KMS-11 (cell line): ENCODE measurements at regions not wholly inside any gene's neighbourhood (a gene's known extent, or its start where the extent isn't known, plus 50 kb on each side); places are given as distances from the start of the nearest gene placed in this dataset.
"Not testable (repeated sequence)": the region's sequence is repeated elsewhere in the genome, so short reads cannot be mapped to it uniquely, and the experiment has no call there.

ENCODE experiments used
- H2AFZ ChIP-seq: fragments of 200-600 bp; sonication (generic); 2 replicates; pipeline ENCODE4 v1.6.1; 2016; ENCODE audit warnings: antibody characterized with exemption, mixed run types, low read depth
- H3K27ac ChIP-seq: fragments of 200-600 bp; sonication (generic); 2 replicates; pipeline ENCODE4 v1.6.1; 2016; ENCODE audit warnings: mild to moderate bottlenecking, mixed run types
- H3K27me3 ChIP-seq: fragments of 200-600 bp; sonication (generic); 2 replicates; pipeline ENCODE4 v1.6.1; 2017; ENCODE audit warnings: mild to moderate bottlenecking, low read depth, mixed run types, moderate library complexity; ENCODE audit not compliant: insufficient read depth
- H3K36me3 ChIP-seq: fragments of 200-600 bp; sonication (generic); 2 replicates; pipeline ENCODE4 v1.6.1; 2017; ENCODE audit warnings: mild to moderate bottlenecking, mixed run types; ENCODE audit not compliant: insufficient read depth
- H3K4me1 ChIP-seq: fragments of 200-600 bp; sonication (generic); 2 replicates; pipeline ENCODE4 v1.6.1; 2016; ENCODE audit warnings: mild to moderate bottlenecking, low read depth, mixed run types; ENCODE audit not compliant: poor library complexity, severe bottlenecking
- H3K4me2 ChIP-seq: fragments of 200-600 bp; sonication (generic); 2 replicates; pipeline ENCODE4 v1.7.0; 2016; ENCODE audit warnings: mild to moderate bottlenecking, mixed run types
- H3K4me3 ChIP-seq: fragments of 200-600 bp; sonication (generic); IDR thresholded peaks from 2 replicates; pipeline ENCODE4 v1.6.1; 2017; ENCODE audit warnings: low read depth, low read length, mixed read lengths; ENCODE audit not compliant: insufficient read depth
- H3K79me2 ChIP-seq: fragments of 200-600 bp; sonication (generic); 2 replicates; pipeline ENCODE4 v1.6.1; 2016; ENCODE audit warnings: low read depth, mixed run types; ENCODE audit not compliant: insufficient read depth
- H3K9ac ChIP-seq: fragments of 200-600 bp; sonication (generic); 2 replicates; pipeline ENCODE4 v1.6.1; 2016; ENCODE audit warnings: mild to moderate bottlenecking, mixed run types
- H4K20me1 ChIP-seq: fragments of 200-600 bp; sonication (generic); 2 replicates; pipeline ENCODE4 v1.6.1; 2016; ENCODE audit warnings: mild to moderate bottlenecking, mixed run types; ENCODE audit not compliant: insufficient read depth
- CTCF ChIP-seq: fragments of 200-600 bp; sonication (generic); conservative IDR thresholded peaks from 2 replicates; pipeline ENCODE4 v1.6.1; 2017; ENCODE audit warnings: low read depth, mild to moderate bottlenecking, antibody characterized with exemption, low read length, moderate library complexity, mixed read lengths

- no peak overlapping the region for H3K27ac ChIP-seq
- no peak overlapping the region for H2AFZ ChIP-seq
- no peak; the same call in 1 of the 2 replicates for TF ChIP-seq CTCF
- no peaks in the 10 kb centered on the region for H3K4me1 ChIP-seq
- no peaks in the 10 kb centered on the region for H4K20me1 ChIP-seq
- no peak overlapping the region for H3K4me3 ChIP-seq
- H3K79me2 ChIP-seq, result no peaks in the 10 kb centered on the region
- H3K36me3 ChIP-seq, result no peaks in the 10 kb centered on the region
- H3K4me2 ChIP-seq, result no peak overlapping the region
- no peak overlapping the region for H3K9ac ChIP-seq
- no peaks in the 10 kb centered on the region for H3K27me3 ChIP-seq
These were observed 106.8 kb upstream of the RPH3A start for GRCh38 chr12:112684742-112685141.

GRCh38 chr12:112685321-112685720, 106.2 kb upstream of the RPH3A start:
- no peaks in the 10 kb centered on the region for H3K36me3 ChIP-seq
- no peak overlapping the region for H3K9ac ChIP-seq
- no peak overlapping the region for H3K27ac ChIP-seq
- H2AFZ ChIP-seq, result no peak overlapping the region
- H3K27me3 ChIP-seq, result no peaks in the 10 kb centered on the region
- no peaks in the 10 kb centered on the region for H3K4me1 ChIP-seq
- H3K4me3 ChIP-seq, result no peak overlapping the region
- no peak overlapping the region for H3K4me2 ChIP-seq
- no peaks in the 10 kb centered on the region for H4K20me1 ChIP-seq
- TF ChIP-seq CTCF, result no peak
- no peaks in the 10 kb centered on the region for H3K79me2 ChIP-seq

- no peaks in the 10 kb centered on the region for H4K20me1 ChIP-seq
- no peak for TF ChIP-seq CTCF
- H3K4me2 ChIP-seq, result no peak overlapping the region
- no peak overlapping the region for H3K9ac ChIP-seq
- H3K36me3 ChIP-seq, result no peaks in the 10 kb centered on the region
- H2AFZ ChIP-seq, result no peak overlapping the region
- no peaks in the 10 kb centered on the region for H3K4me1 ChIP-seq
- H3K27me3 ChIP-seq, result no peaks in the 10 kb centered on the region
- no peak overlapping the region for H3K27ac ChIP-seq
- H3K79me2 ChIP-seq, result no peaks in the 10 kb centered on the region
- H3K4me3 ChIP-seq, result no peak overlapping the region
These were observed 105.2 kb upstream of the RPH3A start for GRCh38 chr12:112686373-112686772.

GRCh38 chr12:112694065-112694464, 97.5 kb upstream of the RPH3A start:
- no peak overlapping the region for H3K9ac ChIP-seq
- H4K20me1 ChIP-seq, result no peaks in the 10 kb centered on the region
- H3K36me3 ChIP-seq, result no peaks in the 10 kb centered on the region
- H3K27ac ChIP-seq, result no peak overlapping the region
- H3K79me2 ChIP-seq, result no peaks in the 10 kb centered on the region
- no peaks in the 10 kb centered on the region for H3K4me1 ChIP-seq
- H3K4me3 ChIP-seq, result no peak overlapping the region
- no peak overlapping the region for H3K4me2 ChIP-seq
- H3K27me3 ChIP-seq, result no peaks in the 10 kb centered on the region
- no peak for TF ChIP-seq CTCF
- no peak overlapping the region for H2AFZ ChIP-seq

GRCh38 chr12:112697441-112697840, 94.1 kb upstream of the RPH3A start:
- H3K27me3 ChIP-seq, H3K36me3 ChIP-seq, H3K4me1 ChIP-seq, H3K4me2 ChIP-seq, H3K4me3 ChIP-seq, H4K20me1 ChIP-seq, H3K27ac ChIP-seq, H3K79me2 ChIP-seq, H3K9ac ChIP-seq, H2AFZ ChIP-seq: not testable (repeated sequence)
